ENCODE measurements at regions not wholly inside any gene's neighbourhood (a gene's known extent, or its start where the extent isn't known, plus 50 kb on each side); places are given as distances from the start of the nearest gene placed in this dataset.

- no peak overlapping the region for H2AFZ ChIP-seq (ENCODE audit: low read depth)
- TF ChIP-seq, protein P1, sequence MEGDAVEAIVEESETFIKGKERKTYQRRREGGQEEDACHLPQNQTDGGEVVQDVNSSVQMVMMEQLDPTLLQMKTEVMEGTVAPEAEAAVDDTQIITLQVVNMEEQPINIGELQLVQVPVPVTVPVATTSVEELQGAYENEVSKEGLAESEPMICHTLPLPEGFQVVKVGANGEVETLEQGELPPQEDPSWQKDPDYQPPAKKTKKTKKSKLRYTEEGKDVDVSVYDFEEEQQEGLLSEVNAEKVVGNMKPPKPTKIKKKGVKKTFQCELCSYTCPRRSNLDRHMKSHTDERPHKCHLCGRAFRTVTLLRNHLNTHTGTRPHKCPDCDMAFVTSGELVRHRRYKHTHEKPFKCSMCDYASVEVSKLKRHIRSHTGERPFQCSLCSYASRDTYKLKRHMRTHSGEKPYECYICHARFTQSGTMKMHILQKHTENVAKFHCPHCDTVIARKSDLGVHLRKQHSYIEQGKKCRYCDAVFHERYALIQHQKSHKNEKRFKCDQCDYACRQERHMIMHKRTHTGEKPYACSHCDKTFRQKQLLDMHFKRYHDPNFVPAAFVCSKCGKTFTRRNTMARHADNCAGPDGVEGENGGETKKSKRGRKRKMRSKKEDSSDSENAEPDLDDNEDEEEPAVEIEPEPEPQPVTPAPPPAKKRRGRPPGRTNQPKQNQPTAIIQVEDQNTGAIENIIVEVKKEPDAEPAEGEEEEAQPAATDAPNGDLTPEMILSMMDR (conservative IDR thresholded peaks at IDR 0.05; ENCODE audit: low read depth, low read length): no peak
- H3K4me3 ChIP-seq (IDR thresholded peaks at IDR 0.05; ENCODE audit: insufficient read depth, low read depth, low read length): no peak overlapping the region
- H4K20me1 ChIP-seq (ENCODE audit: insufficient read depth): no peaks in the 10 kb centered on the region
- H3K27ac ChIP-seq: no peak overlapping the region
- no peak overlapping the region for H3K9ac ChIP-seq
- no peak overlapping the region for H3K4me2 ChIP-seq
- no peaks in the 10 kb centered on the region for H3K36me3 ChIP-seq (ENCODE audit: insufficient read depth)
- no peaks in the 10 kb centered on the region for H3K79me2 ChIP-seq (ENCODE audit: insufficient read depth, low read depth)
- H3K27me3 ChIP-seq (ENCODE audit: insufficient read depth, low read depth): no peaks in the 10 kb centered on the region
- peaks cover 13% of the 10 kb centered on the region for H3K4me1 ChIP-seq (ENCODE audit: low read depth, poor library complexity, severe bottlenecking)
These were observed 218.2 kb upstream of the ADAMTSL1 start for GRCh38 chr9:18255747-18256146.

DNA sequence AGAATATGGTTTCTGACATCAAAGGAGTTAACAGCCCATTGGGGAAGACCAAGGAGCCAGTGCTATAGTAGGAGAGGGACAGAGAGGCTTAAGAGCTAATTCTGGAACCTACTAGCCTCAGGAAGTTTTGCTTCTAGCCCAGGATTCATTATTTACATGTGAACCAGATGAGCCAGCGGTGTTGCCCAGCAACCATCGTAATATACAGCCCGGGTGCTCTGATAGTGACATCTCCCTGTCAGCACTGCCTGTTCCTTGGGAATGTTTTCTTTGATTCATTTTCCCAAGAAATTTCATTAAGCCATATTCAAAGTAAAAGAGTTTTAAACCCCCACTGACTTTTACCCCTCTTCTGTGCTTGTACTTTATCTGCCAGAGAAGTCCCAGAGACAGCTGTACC lies 217.4 kb upstream of the ADAMTSL1 start:
- H3K9ac ChIP-seq: no peak overlapping the region
- peaks cover 13% of the 10 kb centered on the region for H3K4me1 ChIP-seq (ENCODE audit: low read depth, poor library complexity, severe bottlenecking)
- no peaks in the 10 kb centered on the region for H3K79me2 ChIP-seq (ENCODE audit: insufficient read depth, low read depth)
- no peak overlapping the region for H3K27ac ChIP-seq
- no peak overlapping the region for H2AFZ ChIP-seq (ENCODE audit: low read depth)
- no peaks in the 10 kb centered on the region for H3K27me3 ChIP-seq (ENCODE audit: insufficient read depth, low read depth)
- H3K4me2 ChIP-seq: no peak overlapping the region
- H3K36me3 ChIP-seq (ENCODE audit: insufficient read depth): no peaks in the 10 kb centered on the region
- no peak overlapping the region for H3K4me3 ChIP-seq (IDR thresholded peaks at IDR 0.05; ENCODE audit: insufficient read depth, low read depth, low read length)
- TF ChIP-seq, protein P1 (conservative IDR thresholded peaks at IDR 0.05; ENCODE audit: low read depth, low read length): no peak
- H4K20me1 ChIP-seq (ENCODE audit: insufficient read depth): no peaks in the 10 kb centered on the region

- Histone ChIP-seq H3K79me2 (ENCODE audit: insufficient read depth, low read depth) (no peaks in the 10 kb centered on the region), H3K27me3 (ENCODE audit: insufficient read depth, low read depth) (no peaks in the 10 kb centered on the region), H3K36me3 (ENCODE audit: insufficient read depth) (no peaks in the 10 kb centered on the region), H3K4me1 (ENCODE audit: low read depth, poor library complexity, severe bottlenecking) (peaks cover 7% of the 10 kb centered on the region), H3K9ac (no peak overlapping the region), H3K27ac (no peak overlapping the region), H3K4me3 (IDR thresholded peaks at IDR 0.05; ENCODE audit: insufficient read depth, low read depth, low read length) (no peak overlapping the region), H2AFZ (ENCODE audit: low read depth) (no peak overlapping the region), H3K4me2 (no peak overlapping the region), H4K20me1 (ENCODE audit: insufficient read depth) (no peaks in the 10 kb centered on the region)
- TF ChIP-seq, protein P1 (conservative IDR thresholded peaks at IDR 0.05; ENCODE audit: low read depth, low read length): no peak
These were observed 213.4 kb upstream of the ADAMTSL1 start for GRCh38 chr9:18260521-18260920.

- H3K79me2 ChIP-seq (ENCODE audit: insufficient read depth, low read depth): no peaks in the 10 kb centered on the region
- H2AFZ ChIP-seq (ENCODE audit: low read depth): no peak overlapping the region
- H3K27me3 ChIP-seq (ENCODE audit: insufficient read depth, low read depth): no peaks in the 10 kb centered on the region
- TF ChIP-seq, protein P1 (conservative IDR thresholded peaks at IDR 0.05; ENCODE audit: low read depth, low read length): no peak
- no peak overlapping the region for H3K9ac ChIP-seq
- H3K27ac ChIP-seq: no peak overlapping the region
- H3K4me3 ChIP-seq (IDR thresholded peaks at IDR 0.05; ENCODE audit: insufficient read depth, low read depth, low read length): no peak overlapping the region
- H3K36me3 ChIP-seq (ENCODE audit: insufficient read depth): no peaks in the 10 kb centered on the region
- H4K20me1 ChIP-seq (ENCODE audit: insufficient read depth): no peaks in the 10 kb centered on the region
- peaks cover 7% of the 10 kb centered on the region for H3K4me1 ChIP-seq (ENCODE audit: low read depth, poor library complexity, severe bottlenecking)
- no peak overlapping the region for H3K4me2 ChIP-seq
These were observed 212.8 kb upstream of the ADAMTSL1 start for GRCh38 chr9:18261181-18261580.
